Right lobe of liver (tissue), 4 donors: ENCODE measurements at regions not wholly inside any gene's neighbourhood (a gene's known extent, or its start where the extent isn't known, plus 50 kb on each side); places are given as distances from the start of the nearest gene placed in this dataset.

Source experiments
- CTCF ChIP-seq, 4 donors: fragments of 200-600 bp in 3 of 4; fragments of 450-650 bp in 1 of 4; IDR thresholded peaks; one replicate each; pipeline versions ENCODE4 v1.5.1 to v1.8.0; 2016 to 2022; ENCODE audit warnings: antibody characterized with exemption in 4 of 4, mild to moderate bottlenecking in 2 of 4
- POLR2A ChIP-seq: fragments of 450-650 bp; IDR thresholded peaks from one replicate; pipeline ENCODE4 v1.6.1; 2017; ENCODE audit warnings: antibody characterized with exemption, mild to moderate bottlenecking
- donor health status: DM: no; HTN: no; CAD: no.
- donor health status: DM: no; HTN: no; CAD: no.
- donor health status: DM: no; HTN: yes; CAD: no.

GRCh38 chr13:108573455-108573854 lies 56.0 kb upstream of the MYO16 start:
- TF ChIP-seq POLR2A (no peak), CTCF (IDR thresholded peaks at IDR 0.05) (no peak)
